EL (cell line): ENCODE measurements at regions not wholly inside any gene's neighbourhood (a gene's known extent, or its start where the extent isn't known, plus 50 kb on each side); places are given as distances from the start of the nearest gene placed in this dataset.
"Not testable (repeated sequence)": the region's sequence is repeated elsewhere in the genome, so short reads cannot be mapped to it uniquely, and the experiment has no call there.

Experiments
- DNase-seq: peaks from one replicate; pipeline ENCODE4 v3.0.0-alpha.2; 2016

DNA sequence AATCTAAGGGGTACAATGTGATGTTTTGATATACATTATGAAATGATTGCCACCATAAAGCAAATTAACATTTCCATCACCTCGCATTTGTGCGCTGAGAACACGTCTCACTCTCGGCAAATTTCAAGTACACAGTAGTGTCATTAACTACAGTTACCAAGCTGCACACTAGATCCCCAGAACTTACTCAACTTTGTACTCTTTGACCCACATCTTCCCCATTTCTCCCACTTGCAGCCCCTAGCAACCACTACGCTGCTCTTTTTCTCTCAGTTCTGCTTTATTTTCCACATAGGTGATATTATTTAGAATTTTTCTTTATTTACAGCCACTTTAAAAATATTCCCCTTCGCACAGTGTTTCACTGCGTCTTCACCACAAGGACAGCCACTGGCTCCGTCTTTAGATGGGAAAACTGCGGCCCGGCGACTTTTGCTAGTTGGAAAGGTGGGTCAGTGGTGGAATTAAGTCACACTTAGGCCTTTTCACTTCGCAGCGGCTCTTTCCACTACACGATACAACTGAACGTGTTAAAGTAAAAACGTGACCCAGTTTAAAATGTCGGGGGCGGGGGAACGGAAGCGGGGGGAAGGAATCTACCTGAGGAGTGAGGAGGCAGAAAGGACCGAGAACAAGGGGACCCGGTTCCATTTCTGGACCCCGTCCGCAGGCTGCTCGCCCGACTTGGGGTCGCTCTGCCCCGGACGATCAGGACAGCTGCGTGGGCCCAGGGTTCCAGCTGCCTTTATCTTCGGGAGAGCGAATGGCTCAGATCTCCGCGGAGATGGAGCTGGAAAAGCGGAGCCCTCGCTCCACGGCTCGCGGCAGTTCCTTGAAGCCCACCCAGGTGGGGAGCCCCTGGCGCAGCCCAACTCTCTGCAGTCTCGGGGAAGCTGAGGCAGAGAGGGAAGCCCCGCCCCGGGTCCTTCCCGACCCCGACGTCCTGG is 486.1 kb downstream of the UQCRFS1 start:
- no peak for DNase-seq

DNA sequence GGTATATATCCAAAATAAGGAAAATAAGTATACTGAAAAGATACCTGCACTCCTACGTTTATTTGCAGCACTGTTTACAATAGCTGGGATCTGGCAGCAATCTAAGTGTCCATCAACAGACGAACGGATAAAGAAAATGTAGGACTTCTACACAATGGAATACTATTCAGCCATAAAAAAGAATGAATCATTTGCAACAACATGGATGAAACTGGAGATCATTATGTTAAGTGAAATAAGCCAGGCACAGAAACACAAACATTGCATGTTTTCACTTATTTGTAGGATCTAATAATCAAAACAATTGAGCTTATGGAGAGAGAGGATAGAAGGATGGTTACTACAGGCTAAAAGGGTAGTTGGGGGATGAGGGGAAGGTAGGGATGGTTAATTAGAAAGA is 494.0 kb downstream of the UQCRFS1 start:
- no peak for DNase-seq

DNA sequence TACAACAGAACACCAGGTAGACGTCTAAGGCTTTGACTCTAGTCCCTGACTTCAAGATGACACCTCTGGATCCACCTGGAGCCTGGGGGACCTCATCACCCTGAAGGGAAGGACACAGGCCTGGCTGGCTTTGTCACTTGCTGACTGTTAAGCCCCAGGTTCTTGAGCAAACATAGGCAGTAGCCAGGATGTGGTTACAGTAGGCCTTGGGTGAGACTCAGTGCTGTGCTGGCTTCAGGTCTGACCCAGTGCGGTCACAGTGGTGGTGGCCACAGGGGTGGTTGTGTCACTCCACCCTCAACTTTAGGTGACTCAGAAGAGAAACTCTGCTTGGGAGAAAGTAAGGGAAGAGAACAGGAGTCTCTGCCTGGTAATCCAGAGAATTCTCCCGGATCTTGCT is 497.8 kb downstream of the UQCRFS1 start:
- no peak for DNase-seq

DNA sequence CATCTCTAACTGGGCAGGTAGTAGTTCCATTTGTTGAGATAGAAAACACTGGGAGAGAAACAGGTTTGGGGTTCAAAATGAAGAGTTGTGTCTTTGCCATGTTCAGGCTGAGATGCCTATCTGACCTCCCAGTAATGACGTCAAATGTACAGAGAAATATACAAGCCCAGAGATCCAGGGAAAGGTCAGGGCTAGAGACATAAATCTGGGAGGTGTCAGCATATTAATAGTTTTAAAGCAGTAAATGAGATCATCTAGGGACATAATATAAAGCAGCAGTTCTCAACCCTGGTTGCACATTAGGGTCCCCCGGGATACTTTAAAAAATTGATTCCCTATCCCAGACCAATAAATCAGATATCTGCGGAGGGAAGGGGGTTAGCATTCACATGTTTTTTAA is 501.5 kb downstream of the UQCRFS1 start:
- no peak for DNase-seq

DNA sequence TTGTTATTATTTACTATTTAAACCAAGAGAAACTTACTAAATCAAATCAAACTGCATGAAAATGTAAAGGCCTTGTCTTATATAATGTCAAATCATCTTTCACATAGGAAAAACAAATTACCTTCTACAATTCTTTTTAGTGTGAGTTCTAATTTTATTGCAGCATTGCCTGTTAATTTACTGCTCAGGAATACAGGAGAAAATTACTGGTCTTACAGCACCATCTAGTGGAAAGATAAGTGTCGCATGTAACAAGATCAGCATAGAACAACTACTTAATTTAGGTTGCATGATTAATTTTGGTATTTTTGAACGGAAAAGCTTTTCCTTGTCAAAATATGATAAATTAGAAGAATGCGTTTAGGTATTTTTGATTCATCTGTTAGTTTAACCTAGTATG is 502.7 kb downstream of the UQCRFS1 start:
- DNase-seq = peak; percentile 69

DNA sequence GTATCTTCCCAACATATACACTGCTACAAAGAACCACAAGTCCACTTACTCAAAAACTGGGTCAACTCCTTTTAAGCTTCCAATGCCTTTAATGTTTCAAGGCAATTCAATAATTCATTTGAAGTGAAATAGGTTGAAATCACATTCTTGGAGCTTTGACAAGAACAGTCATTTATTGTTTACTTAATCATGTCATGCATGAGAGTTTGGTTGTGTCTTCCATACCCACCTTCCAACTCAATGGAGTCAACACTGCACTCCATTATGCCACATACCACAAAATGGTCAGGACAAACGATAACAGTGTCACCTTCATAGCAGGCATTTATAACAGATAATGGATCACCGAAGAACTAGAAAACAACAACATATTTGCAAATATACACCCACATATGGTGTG is 506.3 kb downstream of the UQCRFS1 start:
- DNase-seq = no peak

DNA sequence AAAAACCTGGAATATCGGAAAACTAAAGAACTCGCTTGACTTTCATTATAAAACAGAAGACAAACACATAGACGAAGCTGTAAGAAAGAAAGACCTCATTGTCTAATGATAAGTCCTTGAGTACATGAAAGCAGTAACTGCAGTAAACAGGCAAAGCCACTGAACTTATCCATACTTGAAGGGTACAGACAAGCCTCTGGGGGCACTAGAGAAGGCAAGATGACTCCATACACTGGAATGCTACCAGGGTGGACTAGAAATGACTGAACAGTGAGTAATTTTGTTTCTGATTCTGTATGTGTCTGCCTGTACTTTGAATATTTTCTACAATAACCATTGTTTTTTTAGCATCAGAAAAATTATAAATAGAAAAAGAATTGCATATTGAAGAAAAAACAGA is 507.9 kb downstream of the UQCRFS1 start:
- DNase-seq = peak; percentile 92

DNA sequence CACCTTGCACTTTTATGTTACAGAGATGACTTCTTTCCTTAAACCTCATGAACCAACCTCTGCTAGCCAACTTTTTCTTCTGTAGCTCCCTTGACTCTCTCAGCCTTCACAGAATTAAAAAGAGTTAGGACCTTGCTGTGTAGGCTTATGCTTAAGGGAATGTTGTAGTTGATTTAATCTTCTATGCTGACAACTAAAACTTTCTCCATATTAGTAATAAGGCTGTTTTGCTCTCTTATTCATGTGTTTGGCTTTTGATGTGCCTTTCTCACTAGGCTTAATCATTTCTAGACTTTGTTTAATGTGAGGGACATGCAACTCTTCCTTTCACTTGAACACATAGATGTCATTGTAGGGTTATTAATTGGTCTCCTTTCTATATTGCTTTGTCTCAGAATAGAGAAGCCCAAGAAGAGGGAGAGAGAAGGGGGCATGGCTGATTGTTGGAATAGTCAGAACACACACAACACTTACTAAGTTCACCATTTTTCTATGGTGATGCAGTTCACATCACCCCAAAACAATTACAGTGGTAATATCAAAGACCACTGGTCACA is 509.5 kb downstream of the UQCRFS1 start:
- no peak for DNase-seq

DNA sequence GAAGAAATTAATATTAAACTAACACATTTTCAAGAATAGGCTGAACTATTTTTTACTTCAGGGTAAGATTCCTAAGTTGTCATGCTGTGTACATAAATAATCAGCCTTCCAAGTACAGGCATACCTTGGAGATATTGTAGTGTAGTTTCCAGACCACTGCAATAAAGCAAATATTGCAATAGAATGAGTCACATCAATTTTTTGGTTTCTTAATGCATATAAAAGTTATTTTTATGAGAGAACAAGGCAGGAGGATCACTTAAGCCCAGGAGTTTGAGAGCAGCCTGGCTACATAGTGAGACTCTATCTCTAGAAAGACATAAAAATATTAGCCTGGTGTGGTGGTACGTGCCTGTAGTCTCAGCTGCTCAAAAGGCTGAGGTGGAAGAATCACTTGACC is 511.5 kb downstream of the UQCRFS1 start:
- peak; percentile 73 for DNase-seq

DNA sequence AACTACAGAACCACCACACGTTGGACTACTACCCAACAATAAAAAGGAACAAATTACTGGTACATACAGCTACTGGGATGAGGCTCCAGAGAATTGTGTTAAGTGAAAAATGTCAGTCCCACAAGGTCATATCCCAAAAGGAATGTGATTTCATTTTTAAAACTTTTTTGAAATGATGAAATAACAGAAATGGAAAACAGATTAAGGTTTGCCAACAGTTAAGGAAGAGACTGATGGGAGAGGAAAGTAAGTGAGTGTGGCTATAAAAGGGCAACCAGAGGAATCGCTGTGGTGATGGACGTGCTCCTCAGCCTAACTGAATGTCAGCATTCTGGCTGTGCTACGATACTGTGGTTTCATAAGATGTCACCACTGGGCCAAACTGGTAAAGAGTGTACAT is 512.8 kb downstream of the UQCRFS1 start:
- peak; percentile 6 for DNase-seq

DNA sequence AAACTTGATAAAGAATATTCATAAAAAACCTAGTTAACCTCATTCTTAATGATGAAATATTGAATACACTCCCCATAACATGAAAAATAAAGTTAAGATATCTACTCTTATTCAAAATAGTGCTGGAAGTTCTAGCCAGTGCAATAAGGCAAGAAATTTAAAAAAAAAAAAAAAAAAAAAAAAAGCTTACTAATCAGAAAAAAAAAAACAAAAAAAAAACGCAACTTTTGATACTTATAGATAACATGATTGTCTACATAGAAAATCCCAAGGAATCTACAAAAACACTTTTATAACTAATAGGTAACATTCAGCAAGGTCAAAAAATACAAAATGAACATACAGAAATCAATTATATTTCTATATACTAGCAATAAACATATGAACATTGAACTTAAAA is 515.6 kb downstream of the UQCRFS1 start:
- no peak for DNase-seq

DNA sequence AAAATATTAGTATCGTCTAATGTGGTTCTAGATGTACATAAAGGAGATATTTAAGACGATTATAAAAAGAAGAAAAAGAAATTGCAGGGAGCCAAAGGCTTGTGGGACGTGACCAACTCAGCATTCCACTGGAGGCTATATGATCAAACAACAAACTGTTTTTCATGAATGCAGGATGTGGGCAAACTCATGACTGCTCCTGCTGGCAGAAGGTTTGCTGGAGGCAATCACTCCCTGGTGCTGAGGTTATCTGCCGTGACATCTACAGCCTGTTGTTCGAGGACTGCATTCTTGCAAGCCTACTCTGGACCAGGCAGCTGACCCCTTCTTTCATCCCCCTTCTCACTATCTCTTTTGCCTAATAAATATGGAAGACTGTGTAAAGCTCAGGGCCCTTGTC is 518.1 kb downstream of the UQCRFS1 start:
- DNase-seq = peak; percentile 76

DNA sequence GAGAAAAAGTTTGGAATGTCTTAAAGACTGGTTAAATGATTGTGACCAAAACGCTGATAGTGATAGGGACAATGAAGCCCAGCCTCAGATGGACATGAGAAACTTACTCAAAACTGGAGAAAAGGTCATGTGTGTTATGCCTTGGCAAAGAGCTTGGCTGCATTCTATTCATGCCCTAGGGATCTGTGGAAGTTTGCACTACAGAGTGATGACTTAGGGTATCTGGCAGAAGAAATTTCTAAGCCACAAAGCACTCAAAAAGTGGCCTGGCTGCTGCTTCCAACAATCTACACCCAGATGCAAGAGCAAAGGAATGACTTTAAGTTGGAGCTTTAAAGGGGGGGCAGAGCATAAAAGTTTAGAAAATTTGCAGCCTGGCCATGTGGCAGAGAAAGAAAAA is 521.3 kb downstream of the UQCRFS1 start:
- no peak for DNase-seq

DNA sequence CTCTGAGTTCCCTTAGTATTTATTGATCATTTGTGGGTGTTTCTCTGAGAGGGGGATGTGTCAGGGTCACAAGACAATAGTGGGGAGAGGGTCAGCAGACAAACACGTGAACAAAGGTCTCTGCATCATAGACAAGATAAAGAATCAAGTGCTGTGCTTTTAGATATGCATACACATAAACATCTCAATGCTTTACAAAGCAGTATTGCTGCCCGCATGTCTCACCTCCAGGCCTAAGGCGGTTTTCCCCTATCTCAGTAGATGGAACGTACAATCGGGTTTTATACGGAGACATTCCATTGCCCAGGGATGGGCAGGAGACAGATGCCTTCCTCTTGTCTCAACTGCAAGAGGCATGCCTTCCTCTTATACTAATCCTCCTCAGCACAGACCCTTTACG is 523.5 kb downstream of the UQCRFS1 start:
- DNase-seq = not testable (repeated sequence)

DNA sequence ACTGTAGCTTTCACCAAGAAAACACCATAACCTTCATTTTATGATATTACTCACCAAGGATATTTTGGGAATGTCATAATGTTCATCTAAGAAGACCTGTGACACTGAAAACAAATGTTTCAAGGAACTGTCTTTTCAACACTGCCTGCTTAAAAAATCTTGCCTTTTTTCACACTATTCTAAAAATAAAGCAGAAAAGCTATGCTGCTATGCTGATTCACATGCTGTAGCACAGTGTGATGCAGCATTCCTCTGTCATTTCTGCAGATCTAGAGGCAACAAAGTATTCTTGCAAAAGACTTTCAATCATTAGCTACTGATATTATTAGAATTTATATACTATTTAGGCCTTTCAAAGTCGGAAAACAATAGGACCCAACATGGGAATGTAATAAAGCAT is 525.7 kb downstream of the UQCRFS1 start:
- DNase-seq = no peak

DNA sequence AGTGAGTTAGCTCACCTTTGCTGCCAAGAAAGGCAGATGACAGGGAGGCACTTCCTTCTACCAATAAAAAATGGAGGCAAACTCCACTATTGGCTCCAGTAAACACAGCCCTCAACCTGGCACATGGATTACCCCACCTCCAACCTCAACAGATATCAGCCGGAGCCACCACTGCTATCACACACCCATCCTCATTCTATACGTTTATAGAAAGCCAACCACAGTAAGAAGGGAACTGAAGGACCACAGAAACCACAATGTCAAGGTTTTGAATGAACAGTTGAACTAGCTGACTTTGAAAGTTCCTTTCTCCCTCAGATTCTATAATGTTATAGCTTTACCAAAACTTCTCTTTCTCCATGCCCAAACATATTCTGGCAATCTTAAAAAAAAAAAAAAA is 526.2 kb downstream of the UQCRFS1 start:
- DNase-seq = no peak

DNA sequence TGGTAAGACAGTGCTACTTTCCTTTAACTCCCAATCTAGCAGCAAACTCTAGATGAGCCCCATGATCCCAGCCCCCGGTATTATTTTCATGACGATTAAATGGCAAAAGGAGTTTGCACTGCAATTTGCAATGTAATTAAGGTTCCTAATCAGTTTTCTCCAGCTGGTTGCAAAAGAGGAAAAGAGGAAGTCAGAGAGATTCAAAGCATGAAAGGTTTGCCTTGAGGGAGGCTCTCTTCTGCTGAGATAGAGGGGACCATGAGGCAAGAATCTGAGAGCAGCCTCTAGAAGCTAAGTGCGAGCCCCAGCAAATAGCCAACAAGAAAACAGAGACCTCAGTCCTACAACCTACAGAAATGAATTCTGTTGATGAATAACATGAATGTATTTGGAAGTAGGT is 527.1 kb downstream of the UQCRFS1 start:
- no peak for DNase-seq

DNA sequence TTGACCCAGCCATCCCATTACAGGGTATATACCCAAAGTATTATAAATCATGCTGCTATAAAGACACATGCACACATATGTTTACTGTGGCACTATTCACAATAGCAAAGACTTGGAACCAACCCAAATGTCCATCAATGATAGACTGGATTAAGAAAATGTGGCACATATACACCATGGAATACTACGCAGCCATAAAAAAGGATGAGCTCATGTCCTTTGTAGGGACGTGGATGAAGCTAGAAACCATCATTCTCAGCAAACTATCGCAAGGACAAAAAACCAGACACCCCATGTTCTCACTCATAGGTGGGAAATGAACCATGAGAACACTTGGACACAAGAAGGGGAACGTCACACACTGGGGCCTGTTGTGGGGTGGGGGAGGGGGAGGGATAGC is 527.9 kb downstream of the UQCRFS1 start:
- not testable (repeated sequence) for DNase-seq

DNA sequence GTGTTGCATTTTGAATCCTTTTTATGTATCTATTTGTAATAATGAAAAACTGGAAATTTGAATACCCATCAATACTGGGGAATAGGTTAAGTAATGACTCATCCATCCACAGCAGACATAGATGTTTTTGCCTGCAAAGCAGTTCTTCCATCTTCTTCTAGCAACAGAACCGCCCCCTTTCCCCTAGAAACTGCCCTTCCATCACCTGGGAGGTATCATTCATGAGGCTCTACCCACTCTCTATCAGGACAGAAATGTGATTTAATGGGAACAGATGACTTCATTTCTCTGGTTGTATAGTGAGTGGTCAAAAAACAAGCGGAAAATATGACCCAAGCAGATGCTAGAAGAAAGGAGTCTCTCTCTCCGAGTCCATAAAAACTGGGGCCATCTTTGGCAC is 532.8 kb downstream of the UQCRFS1 start:
- DNase-seq = no peak

DNA sequence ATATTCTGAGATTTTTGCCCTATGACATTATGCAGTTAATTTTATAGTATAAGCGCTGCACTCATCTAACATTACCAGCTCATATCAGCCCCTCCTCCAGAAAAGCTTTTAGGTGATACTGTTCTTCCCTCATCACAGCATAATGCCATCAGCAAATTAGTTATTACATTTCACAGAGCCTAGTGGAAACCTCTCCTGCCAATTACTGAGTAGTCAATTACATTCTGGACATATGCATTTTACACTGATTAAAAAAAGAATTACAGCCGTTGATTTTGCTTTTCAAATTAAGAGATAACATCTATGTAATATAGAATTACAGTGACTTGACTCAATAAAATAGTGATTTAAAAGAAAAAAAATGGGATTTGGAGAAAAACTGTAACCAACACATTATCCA is 542.1 kb downstream of the UQCRFS1 start:
- DNase-seq = no peak

DNA sequence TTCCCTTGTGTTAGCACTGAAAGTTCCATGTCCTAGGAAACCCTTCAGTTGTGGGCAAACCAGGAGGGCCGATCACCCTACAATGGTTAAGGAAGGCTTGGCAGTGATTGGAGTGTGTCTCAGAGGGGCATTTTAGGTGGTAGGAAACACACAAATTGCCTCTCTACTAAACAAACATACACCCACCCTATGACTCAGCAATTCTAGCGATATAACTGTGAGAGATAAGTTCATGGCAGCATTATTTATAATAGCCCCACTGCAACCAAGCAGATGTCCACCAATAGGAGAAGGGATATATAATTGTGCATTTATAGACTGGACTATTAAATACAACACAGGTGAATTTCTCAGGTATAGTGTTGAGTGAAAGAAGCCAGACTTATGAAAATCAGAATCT is 543.1 kb downstream of the UQCRFS1 start:
- no peak for DNase-seq

DNA sequence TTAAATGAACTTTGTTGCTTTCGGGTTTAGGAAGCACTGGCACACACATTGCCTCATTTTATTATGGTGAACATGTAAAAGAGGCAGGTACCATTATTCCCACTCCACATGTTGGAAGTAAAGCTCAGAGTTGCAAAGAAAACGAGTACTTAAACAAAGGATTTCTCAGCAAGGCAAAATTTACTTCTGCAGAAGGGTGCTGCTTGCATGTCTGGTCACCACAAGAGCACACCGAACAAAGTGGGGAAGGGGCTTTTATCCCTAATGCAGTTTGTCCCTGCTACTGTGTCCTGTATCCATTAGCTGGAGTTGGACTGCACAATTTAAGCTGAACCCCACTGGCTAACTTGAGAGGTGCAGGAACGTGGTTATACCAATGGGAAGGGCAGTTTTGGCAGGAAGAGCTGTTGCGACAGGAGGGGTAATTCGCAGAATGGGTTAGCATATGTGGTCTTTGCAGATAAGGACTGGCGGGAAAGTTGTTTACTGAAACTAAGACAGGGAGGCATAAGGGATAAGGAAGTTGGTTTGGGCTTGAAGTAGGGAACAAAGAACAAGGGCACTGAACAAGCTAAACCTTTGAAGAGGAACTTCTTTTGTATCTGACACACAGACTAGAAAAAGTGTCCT is 545.5 kb downstream of the UQCRFS1 start:
- DNase-seq = no peak

DNA sequence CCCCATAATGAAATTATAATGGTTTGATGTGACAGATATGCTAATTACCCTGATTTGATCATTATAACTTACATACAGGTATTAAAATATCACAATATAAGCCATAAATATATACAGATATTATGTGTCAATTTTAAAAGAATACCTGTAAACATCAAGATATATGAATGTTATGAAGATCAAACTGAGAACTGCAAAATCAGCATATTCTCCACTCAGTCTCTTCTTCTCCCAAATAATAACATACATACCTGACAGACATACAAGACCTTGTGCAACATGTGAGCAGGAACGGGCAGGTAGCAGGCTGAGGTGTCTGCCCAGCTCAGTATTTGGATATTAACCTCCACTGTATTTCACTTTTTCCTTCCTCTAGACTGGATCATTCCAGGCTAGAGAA is 547.2 kb downstream of the UQCRFS1 start:
- no peak for DNase-seq

DNA sequence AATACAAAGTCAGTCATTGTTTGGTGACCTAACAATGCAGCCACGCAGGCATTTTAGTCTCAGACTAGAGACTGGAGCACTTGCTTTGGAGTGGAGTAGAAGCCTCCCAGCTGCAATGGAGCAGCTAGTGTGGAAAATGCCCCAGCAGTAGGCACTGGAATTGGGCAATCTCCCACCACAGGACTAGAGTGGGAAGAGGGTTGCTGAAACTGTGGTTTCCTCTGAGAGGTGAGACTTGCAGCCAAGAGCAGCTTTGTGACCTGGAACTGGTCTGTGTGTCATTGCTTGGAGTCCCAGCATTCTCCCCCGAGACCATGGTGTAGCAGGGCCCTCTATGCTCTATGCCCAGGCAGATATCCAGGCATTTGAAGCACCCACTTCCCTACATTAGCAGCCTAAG is 556.3 kb downstream of the UQCRFS1 start:
- DNase-seq = no peak
